ENCODE measurements at regions not wholly inside any gene's neighbourhood (a gene's known extent, or its start where the extent isn't known, plus 50 kb on each side); places are given as distances from the start of the nearest gene placed in this dataset.

DNA sequence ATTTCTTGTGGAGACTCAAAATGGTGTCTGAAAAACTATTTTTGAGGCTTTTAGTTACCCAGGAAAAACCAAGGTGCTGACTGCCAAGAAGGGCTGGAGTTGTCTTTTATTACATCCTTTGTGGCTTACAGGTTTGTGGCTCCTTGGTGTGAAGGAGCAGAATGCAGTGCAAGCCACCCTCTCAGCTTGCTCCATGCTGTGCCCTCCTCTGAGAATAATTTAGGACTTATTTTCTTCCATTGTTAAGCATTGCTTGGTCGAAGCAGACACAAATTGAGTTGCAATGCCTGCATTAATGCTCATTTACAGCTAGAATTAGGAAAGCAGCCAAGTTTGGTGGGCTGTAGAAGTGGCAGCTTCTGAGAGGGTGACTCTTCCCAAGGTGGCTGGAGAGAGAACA, 272.2 kb downstream of the KIF4B start:
- Histone ChIP-seq H3K4me3 (ENCODE audit: extremely low read depth, insufficient read depth, low read length, poor library complexity, severe bottlenecking) (no peak overlapping the region), H3K27ac (ENCODE audit: low read depth, low read length, severe bottlenecking) (no peak overlapping the region), H3K36me3 (ENCODE audit: control insufficient read depth, insufficient read depth, low read length) (no peaks in the 10 kb centered on the region), H3K9me3 (ENCODE audit: control insufficient read depth, low read length) (no peaks in the 10 kb centered on the region), H3K4me1 (ENCODE audit: control insufficient read depth, insufficient read depth, low read length, poor library complexity, severe bottlenecking) (no peaks in the 10 kb centered on the region)
- whole genome bisulfite sequencing, 2 experiments (ENCODE audit: insufficient coverage in 2 of 2), result 17% methylated on average over 1 of the region's 1 CpG; no CpG with 5 or more reads in 1 of the 2 experiments

DNA sequence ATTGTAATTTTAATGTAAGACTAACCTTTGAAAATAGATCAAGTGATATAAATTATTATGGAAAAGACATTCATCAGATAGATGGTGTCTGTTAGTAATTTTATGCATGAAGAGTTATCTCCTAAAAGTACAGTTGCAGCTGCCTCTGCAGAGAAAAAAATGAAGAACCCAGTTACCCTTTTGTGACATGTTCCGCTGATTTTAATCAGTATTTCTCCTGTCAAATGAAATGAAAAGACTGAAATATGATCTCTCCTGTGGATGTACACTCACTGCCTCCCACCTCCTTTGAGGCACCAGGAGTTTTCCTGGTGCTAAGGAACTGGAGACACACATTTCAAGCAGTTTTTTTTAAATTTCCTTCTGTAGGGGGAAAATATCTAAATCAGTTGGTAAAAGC, 277.4 kb downstream of the KIF4B start:
- no peaks in the 10 kb centered on the region for H3K9me3 ChIP-seq (ENCODE audit: control insufficient read depth, low read length)
- H3K4me3 ChIP-seq (ENCODE audit: extremely low read depth, insufficient read depth, low read length, poor library complexity, severe bottlenecking), result no peak overlapping the region
- WGBS, 2 experiments (ENCODE audit: insufficient coverage in 2 of 2), result 100% methylated on average over 1 of the region's 1 CpG; no CpG with 5 or more reads in 1 of the 2 experiments
- no peaks in the 10 kb centered on the region for H3K4me1 ChIP-seq (ENCODE audit: control insufficient read depth, insufficient read depth, low read length, poor library complexity, severe bottlenecking)
- H3K27ac ChIP-seq (ENCODE audit: low read depth, low read length, severe bottlenecking), result no peak overlapping the region
- no peaks in the 10 kb centered on the region for H3K36me3 ChIP-seq (ENCODE audit: control insufficient read depth, insufficient read depth, low read length)

DNA sequence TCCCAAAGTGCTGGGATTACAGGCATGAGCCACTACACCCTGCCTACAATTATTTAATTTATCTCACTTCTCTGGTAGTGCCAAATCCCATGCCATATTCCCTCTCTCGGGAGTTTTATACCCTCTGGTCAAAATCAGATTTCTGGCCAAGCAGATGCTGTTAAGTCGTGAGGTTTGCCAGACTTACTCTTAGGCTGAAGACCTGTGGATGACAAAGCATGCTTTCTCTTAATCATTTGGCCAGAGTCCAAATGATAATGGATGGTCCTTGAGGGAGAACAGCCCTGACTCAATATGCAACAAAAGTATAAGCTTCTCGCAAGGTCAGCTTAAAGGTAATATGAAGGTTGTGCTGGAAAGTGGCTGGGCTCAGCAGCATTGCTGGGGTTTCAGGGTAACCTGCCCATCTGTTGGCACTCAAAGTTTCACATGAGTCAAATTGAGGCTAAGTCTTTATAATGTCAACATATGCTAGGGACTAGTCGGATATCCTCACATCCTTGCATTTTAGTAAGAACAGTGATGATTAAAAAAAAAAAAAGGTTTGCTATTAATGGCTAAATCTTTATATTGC, 280.1 kb downstream of the KIF4B start:
- WGBS, 2 experiments (ENCODE audit: insufficient coverage in 2 of 2), result 88 to 94% methylated on average over 1 to 3 of the region's 4 CpGs
- Histone ChIP-seq H3K27ac (ENCODE audit: low read depth, low read length, severe bottlenecking) (no peak overlapping the region), H3K9me3 (ENCODE audit: control insufficient read depth, low read length) (no peaks in the 10 kb centered on the region), H3K4me3 (ENCODE audit: extremely low read depth, insufficient read depth, low read length, poor library complexity, severe bottlenecking) (no peak overlapping the region), H3K36me3 (ENCODE audit: control insufficient read depth, insufficient read depth, low read length) (no peaks in the 10 kb centered on the region), H3K4me1 (ENCODE audit: control insufficient read depth, insufficient read depth, low read length, poor library complexity, severe bottlenecking) (no peaks in the 10 kb centered on the region)

DNA sequence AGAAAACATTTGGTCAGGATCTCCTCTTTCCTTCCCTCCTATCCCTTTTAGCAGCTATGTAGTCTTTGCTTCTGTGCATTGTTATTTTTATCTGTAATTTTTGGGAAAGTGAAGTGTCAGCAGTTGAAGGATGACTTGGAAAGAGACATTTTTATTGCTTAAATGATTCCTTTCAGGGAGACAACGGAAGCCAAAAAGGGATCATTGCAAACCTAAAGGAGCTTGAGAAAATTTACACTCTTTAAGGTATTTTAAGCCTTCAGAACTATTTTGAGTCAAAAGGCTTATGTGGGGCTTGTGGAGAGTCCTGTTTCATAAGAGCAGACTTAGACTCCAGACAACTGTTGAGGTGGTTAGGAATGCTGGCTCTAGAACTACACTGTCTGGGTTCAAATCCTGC, 281.6 kb downstream of the KIF4B start:
- H3K27ac ChIP-seq (ENCODE audit: low read depth, low read length, severe bottlenecking), result no peak overlapping the region
- WGBS, 2 experiments (ENCODE audit: insufficient coverage in 2 of 2), result 100% methylated on average over 1 of the region's 1 CpG; no CpG with 5 or more reads in 1 of the 2 experiments
- no peak overlapping the region for H3K4me3 ChIP-seq (ENCODE audit: extremely low read depth, insufficient read depth, low read length, poor library complexity, severe bottlenecking)
- no peaks in the 10 kb centered on the region for H3K36me3 ChIP-seq (ENCODE audit: control insufficient read depth, insufficient read depth, low read length)
- no peaks in the 10 kb centered on the region for H3K9me3 ChIP-seq (ENCODE audit: control insufficient read depth, low read length)
- H3K4me1 ChIP-seq (ENCODE audit: control insufficient read depth, insufficient read depth, low read length, poor library complexity, severe bottlenecking), result no peaks in the 10 kb centered on the region

DNA sequence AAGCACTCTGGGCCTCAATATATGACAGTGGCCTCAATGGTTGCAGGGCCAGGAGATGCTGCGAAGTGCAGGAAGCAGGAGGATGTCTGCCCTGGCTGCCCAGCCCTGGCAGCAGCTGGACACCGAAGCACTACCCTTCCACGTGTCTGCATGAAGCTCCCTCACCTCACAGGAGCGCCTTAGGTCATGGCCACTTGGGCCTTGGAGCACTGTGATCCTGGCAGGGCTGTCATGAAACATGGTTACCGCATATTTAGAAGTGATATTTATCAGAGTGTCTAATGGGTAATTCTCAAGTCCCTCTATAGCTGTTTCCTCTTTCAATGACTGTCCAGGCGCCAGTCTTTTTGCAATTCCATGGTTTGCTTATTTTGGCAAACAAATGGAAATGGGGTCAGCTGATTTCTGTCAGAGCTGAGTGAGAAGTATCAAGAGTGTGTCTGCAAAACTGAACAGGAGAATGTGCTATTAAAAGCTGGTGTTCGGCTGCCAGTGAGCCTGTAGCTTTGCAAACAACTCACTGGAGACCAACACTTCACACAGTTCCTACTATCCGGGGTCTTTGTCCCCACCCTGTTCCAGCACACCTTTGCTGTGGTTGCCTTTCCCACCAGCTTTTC, 285.9 kb downstream of the KIF4B start:
- Histone ChIP-seq H3K36me3 (ENCODE audit: control insufficient read depth, insufficient read depth, low read length) (no peaks in the 10 kb centered on the region), H3K4me1 (ENCODE audit: control insufficient read depth, insufficient read depth, low read length, poor library complexity, severe bottlenecking) (no peaks in the 10 kb centered on the region), H3K9me3 (ENCODE audit: control insufficient read depth, low read length) (no peaks in the 10 kb centered on the region), H3K4me3 (ENCODE audit: extremely low read depth, insufficient read depth, low read length, poor library complexity, severe bottlenecking) (no peak overlapping the region), H3K27ac (ENCODE audit: low read depth, low read length, severe bottlenecking) (no peak overlapping the region)
- 96 to 97% methylated on average over 4 to 7 of the region's 8 CpGs for WGBS, 2 experiments (ENCODE audit: insufficient coverage in 2 of 2)

DNA sequence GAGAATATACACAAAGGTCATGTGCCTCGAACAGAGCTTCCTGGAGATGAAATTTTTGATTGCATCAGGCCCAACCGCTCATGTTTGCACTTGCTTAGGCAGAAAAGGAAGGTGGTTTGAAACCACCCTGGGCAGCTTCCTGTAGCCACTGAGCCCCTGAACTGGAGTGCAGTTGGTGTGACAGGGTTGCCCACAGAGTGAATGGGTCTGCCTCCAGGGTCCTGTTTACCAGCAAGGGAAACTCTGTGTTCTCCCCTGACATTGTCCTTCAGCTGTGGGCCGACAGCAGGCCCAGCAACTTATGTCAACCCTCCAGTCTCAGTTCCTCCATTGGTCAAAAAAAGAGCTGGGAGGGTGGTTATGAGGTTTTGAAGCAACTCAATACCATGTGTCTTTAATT, 289.6 kb downstream of the KIF4B start:
- 93 to 100% methylated on average over 2 of the region's 3 CpGs for WGBS, 2 experiments (ENCODE audit: insufficient coverage in 2 of 2)
- Histone ChIP-seq H3K36me3 (ENCODE audit: control insufficient read depth, insufficient read depth, low read length) (no peaks in the 10 kb centered on the region), H3K4me1 (ENCODE audit: control insufficient read depth, insufficient read depth, low read length, poor library complexity, severe bottlenecking) (no peaks in the 10 kb centered on the region), H3K9me3 (ENCODE audit: control insufficient read depth, low read length) (no peaks in the 10 kb centered on the region), H3K27ac (ENCODE audit: low read depth, low read length, severe bottlenecking) (no peak overlapping the region), H3K4me3 (ENCODE audit: extremely low read depth, insufficient read depth, low read length, poor library complexity, severe bottlenecking) (no peak overlapping the region)

DNA sequence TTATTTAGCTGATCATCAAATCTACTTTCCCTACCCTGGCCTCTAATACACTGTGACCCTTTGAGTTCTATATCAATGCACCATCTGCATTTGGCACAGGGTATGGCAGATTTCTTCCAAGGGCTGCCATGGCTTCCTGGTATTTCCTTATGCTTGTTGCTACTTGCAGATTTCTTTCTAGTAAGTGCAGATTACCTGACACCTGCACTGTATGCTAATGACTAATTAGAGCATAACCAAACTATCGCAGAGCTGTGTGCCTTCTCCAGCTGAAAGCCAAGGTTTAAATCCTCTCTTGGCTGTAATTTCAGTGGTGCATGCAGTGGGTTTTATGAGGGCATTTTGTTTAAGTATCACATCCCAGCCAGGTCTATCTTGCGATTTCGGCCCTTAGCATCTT, 293.7 kb downstream of the KIF4B start:
- no peaks in the 10 kb centered on the region for H3K9me3 ChIP-seq (ENCODE audit: control insufficient read depth, low read length)
- peaks cover 5% of the 10 kb centered on the region for H3K4me1 ChIP-seq (ENCODE audit: control insufficient read depth, insufficient read depth, low read length, poor library complexity, severe bottlenecking)
- H3K36me3 ChIP-seq (ENCODE audit: control insufficient read depth, insufficient read depth, low read length), result no peaks in the 10 kb centered on the region
- 92% methylated on average over 2 of the region's 3 CpGs; no CpG with 5 or more reads in 1 of the 2 experiments for WGBS, 2 experiments (ENCODE audit: insufficient coverage in 2 of 2)
- no peak overlapping the region for H3K4me3 ChIP-seq (ENCODE audit: extremely low read depth, insufficient read depth, low read length, poor library complexity, severe bottlenecking)
- H3K27ac ChIP-seq (ENCODE audit: low read depth, low read length, severe bottlenecking), result no peak overlapping the region

DNA sequence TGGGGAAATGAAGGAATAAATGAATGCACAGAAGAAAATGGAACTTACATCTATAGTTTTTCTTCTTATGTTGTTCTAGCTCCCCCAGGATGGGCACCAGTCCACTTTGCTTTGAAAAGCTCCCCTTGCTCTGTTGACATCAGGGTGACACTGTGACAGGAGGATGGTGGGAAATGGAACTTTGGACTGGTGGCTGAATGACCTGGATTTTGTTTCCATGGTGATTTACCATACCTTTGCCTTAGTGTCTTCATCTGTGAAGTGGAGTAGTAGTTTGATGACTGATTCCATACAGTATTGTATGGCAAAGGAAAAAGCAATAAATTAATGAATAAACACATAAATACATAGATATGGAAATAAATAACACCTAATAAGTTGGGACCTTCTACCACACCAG, 294.7 kb downstream of the KIF4B start:
- H3K36me3 ChIP-seq (ENCODE audit: control insufficient read depth, insufficient read depth, low read length), result no peaks in the 10 kb centered on the region
- no peak overlapping the region for H3K27ac ChIP-seq (ENCODE audit: low read depth, low read length, severe bottlenecking)
- H3K4me3 ChIP-seq (ENCODE audit: extremely low read depth, insufficient read depth, low read length, poor library complexity, severe bottlenecking), result no peak overlapping the region
- no peaks in the 10 kb centered on the region for H3K9me3 ChIP-seq (ENCODE audit: control insufficient read depth, low read length)
- H3K4me1 ChIP-seq (ENCODE audit: control insufficient read depth, insufficient read depth, low read length, poor library complexity, severe bottlenecking), result peaks cover 5% of the 10 kb centered on the region

DNA sequence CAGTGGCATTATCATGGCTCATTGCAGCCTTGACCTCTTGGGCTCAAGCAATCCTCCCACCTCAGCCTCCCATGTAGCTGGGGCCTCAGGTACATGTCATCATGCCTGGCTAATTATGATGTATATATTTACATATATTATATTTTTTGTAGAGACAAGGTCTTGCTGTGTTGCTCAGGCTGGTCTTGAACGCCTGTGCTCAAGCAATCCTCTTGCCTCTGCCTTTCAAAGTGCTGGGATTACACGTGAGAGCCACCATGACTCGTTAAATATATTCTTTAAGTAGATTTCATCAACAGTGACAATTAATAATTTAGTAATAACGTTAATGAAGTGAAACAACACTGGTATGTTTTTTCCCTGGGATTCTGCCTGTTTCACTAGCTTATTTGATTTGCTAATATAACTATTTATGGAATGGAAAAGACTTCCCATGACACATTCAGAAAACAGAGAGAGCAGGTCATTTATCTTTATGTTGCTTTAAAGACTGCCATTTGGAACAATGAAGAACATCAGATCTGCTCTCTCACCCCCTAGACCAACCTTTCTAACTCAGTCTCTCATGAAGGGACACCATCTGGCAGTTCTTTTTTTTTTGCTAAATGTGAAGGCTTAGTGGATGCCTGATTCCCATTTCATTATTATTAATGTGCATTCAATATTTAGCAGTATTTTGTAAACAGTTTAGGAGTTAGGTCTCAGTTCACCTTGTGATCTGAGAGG, 295.6 kb downstream of the KIF4B start:
- no peak overlapping the region for H3K27ac ChIP-seq (ENCODE audit: low read depth, low read length, severe bottlenecking)
- no peak overlapping the region for H3K4me3 ChIP-seq (ENCODE audit: extremely low read depth, insufficient read depth, low read length, poor library complexity, severe bottlenecking)
- peaks cover 5% of the 10 kb centered on the region for H3K4me1 ChIP-seq (ENCODE audit: control insufficient read depth, insufficient read depth, low read length, poor library complexity, severe bottlenecking)
- H3K9me3 ChIP-seq (ENCODE audit: control insufficient read depth, low read length), result no peaks in the 10 kb centered on the region
- H3K36me3 ChIP-seq (ENCODE audit: control insufficient read depth, insufficient read depth, low read length), result no peaks in the 10 kb centered on the region
- WGBS, 2 experiments (ENCODE audit: insufficient coverage in 2 of 2), result 75% methylated on average over 1 of the region's 4 CpGs; no CpG with 5 or more reads in 1 of the 2 experiments

DNA sequence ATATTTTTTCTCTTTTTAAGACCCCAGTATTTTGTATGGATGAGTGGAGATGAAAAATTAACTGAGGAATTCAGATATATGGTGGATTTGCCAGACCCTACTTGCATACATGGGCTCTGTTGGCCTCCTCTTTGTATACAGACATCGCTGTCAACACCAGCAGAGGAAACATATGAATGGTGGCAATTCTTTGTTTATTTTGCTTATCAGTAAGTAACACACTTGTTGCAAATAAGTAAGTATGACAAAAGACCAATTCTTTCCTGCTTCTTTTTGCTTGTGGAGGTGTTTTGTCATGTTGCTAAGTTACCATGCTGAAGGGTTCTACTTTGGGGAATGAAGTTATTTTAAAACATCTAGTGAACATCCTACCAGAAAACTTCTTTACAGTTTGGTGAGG, 298.2 kb downstream of the KIF4B start:
- Histone ChIP-seq H3K27ac (ENCODE audit: low read depth, low read length, severe bottlenecking) (peak overlapping the region; percentile 82), H3K36me3 (ENCODE audit: control insufficient read depth, insufficient read depth, low read length) (no peaks in the 10 kb centered on the region), H3K4me3 (ENCODE audit: extremely low read depth, insufficient read depth, low read length, poor library complexity, severe bottlenecking) (no peak overlapping the region), H3K9me3 (ENCODE audit: control insufficient read depth, low read length) (no peaks in the 10 kb centered on the region), H3K4me1 (ENCODE audit: control insufficient read depth, insufficient read depth, low read length, poor library complexity, severe bottlenecking) (peaks cover 5% of the 10 kb centered on the region)
- no CpG with 5 or more reads among the region's 1 CpG for WGBS, 2 experiments (ENCODE audit: insufficient coverage in 2 of 2)

DNA sequence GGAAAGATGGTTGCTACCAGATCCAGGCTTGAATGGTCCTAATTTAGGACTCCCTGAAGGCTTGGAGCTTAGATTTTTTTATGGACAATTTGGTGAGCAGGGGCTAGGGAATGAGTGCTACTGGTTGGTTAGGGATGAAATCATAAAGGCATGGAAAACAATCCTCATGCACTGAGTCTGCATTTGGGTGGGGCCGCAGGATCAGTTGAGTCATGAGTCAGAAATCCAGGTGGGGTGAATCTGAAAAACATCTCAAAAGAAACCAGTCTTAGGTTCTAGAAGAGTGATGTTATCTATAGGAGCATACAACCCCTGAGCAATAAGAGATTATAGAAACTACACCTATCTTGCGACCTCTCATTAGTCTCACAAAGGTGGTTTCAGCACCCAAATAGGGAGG, 300.0 kb downstream of the KIF4B start:
- 50 to 83% methylated on average over 1 of the region's 2 CpGs for WGBS, 2 experiments (ENCODE audit: insufficient coverage in 2 of 2)
- Histone ChIP-seq H3K36me3 (ENCODE audit: control insufficient read depth, insufficient read depth, low read length) (no peaks in the 10 kb centered on the region), H3K4me3 (ENCODE audit: extremely low read depth, insufficient read depth, low read length, poor library complexity, severe bottlenecking) (no peak overlapping the region), H3K27ac (ENCODE audit: low read depth, low read length, severe bottlenecking) (no peak overlapping the region), H3K9me3 (ENCODE audit: control insufficient read depth, low read length) (no peaks in the 10 kb centered on the region), H3K4me1 (ENCODE audit: control insufficient read depth, insufficient read depth, low read length, poor library complexity, severe bottlenecking) (peaks cover 5% of the 10 kb centered on the region)
